ENCODE measurements at regions not wholly inside any gene's neighbourhood (a gene's known extent, or its start where the extent isn't known, plus 50 kb on each side); places are given as distances from the start of the nearest gene placed in this dataset.

- intact Hi-C loops (cut with DNase I) = no loop called here
- no peak for DNase-seq
- Histone ChIP-seq H3K27me3 (peaks cover 3% of the 10 kb centered on the region), H3K4me1 (replicated peaks in 1 of 2) (no peaks in the 10 kb centered on the region), H3K36me3 (replicated peaks in 1 of 2) (no peaks in the 10 kb centered on the region), H3K4me3 (no peak overlapping the region), H3K27ac (no peak overlapping the region), H3K9me3 (replicated peaks in 1 of 3) (no peaks in the 10 kb centered on the region)
- no peak for TF ChIP-seq POLR2A (IDR thresholded peaks at IDR 0.05)
- no peak for TF ChIP-seq CTCF (IDR thresholded peaks at IDR 0.05)
- 67 to 81% (median 77%) methylated on average over 1 to 9 of the region's 9 CpGs for WGBS, 4 donors
These were observed 108.0 kb upstream of the PRR20G start for GRCh38 chr3:127395663-127396355.

DNA sequence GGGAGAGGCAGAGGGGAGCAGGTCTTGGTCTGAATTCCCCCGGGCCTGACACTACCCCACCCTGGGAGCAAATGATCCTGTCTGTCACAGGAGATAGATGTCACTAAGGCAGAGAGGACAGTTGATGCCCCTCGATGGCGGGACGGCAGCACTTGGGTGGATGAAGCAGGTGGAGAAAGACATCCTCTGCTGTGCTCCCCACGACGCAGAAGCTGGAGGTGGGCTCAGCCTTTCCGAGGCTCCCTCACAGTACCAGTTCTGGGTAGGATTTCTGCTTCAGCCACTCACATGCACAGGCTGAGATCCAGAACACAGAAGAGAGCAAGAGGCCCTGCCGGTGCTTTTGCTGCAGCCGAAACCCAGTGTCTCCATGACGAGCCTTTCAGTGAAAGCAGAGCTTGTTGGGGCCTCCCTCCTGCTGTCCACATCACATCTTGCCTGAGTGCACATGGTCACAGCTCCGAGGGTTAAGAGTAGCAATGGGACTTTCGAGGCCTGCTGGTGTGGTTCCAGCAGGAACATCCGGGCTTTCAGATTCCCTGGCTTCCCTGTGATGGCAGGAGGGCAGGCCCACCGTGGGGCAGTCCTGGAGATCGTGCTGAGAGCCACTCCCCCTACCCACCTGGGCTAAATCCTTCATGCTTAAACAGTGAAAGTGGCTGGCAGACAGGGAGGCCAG is 107.3 kb upstream of the PRR20G start:
- no peaks in the 10 kb centered on the region for H3K9me3 ChIP-seq (replicated peaks in 1 of 3)
- H3K27me3 ChIP-seq = peaks cover 10% of the 10 kb centered on the region
- WGBS, 4 donors = 66 to 80% (median 75%) methylated on average over 9 to 15 of the region's 15 CpGs
- no peak overlapping the region for H3K4me3 ChIP-seq
- DNase-seq = no peak
- no peaks in the 10 kb centered on the region for H3K4me1 ChIP-seq (replicated peaks in 1 of 2)
- intact Hi-C loops (cut with DNase I) = no loop called here
- H3K27ac ChIP-seq = no peak overlapping the region
- H3K36me3 ChIP-seq (replicated peaks in 1 of 2) = no peaks in the 10 kb centered on the region
- TF ChIP-seq POLR2A (IDR thresholded peaks at IDR 0.05) (no peak), CTCF (IDR thresholded peaks at IDR 0.05) (no peak)

- Histone ChIP-seq H3K36me3 (replicated peaks in 1 of 2) (no peaks in the 10 kb centered on the region), H3K4me1 (replicated peaks in 1 of 2) (no peaks in the 10 kb centered on the region), H3K4me3 (no peak overlapping the region), H3K27ac (no peak overlapping the region), H3K9me3 (replicated peaks in 1 of 3) (no peaks in the 10 kb centered on the region), H3K27me3 (peaks cover 11% of the 10 kb centered on the region)
- WGBS, 4 donors = 54 to 72% (median 66%) methylated on average over 4 of the region's 4 CpGs; no CpG with 5 or more reads in 1 of the 4 donors
- intact Hi-C loops (cut with DNase I) = no loop called here
- TF ChIP-seq CTCF (IDR thresholded peaks at IDR 0.05) = no peak
- no peak for TF ChIP-seq POLR2A (IDR thresholded peaks at IDR 0.05)
- DNase-seq = no peak
These were observed 106.2 kb upstream of the PRR20G start for GRCh38 chr3:127394031-127394430.

DNA sequence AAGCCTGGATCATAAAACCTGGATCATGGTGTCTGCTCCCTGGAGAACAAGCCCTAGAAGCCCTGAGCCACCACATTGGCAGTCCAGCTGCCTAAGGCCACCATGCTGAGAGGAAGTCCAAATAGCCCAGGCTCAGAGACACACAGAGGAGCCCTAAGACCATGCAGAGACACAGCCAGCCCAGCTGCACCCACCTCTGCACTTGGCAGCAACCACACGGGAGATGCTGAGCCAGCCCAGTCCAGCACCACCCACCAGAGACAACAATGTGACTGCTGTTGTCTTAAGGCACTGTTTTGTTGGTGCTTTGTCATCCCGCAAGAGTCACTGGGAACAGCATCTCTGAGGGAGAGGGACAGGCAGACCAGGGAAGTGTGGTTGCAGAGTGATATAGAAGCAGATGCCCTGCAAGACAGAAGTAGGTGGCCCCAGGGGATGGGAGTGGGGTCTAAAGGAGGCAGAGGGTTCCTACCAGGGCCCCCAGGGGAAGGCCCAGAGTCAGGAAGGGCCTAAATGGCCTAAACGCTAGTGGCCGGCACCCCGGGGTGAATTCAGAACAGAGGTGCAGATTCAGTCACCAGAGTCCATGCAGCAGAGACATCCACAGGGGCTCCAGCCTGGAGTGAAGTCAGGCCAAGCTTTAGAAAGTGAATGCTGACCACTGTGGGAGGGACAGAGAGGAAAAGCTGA is 105.4 kb upstream of the PRR20G start:
- no peak for TF ChIP-seq CTCF (IDR thresholded peaks at IDR 0.05)
- no peak for TF ChIP-seq POLR2A (IDR thresholded peaks at IDR 0.05)
- intact Hi-C loops (cut with DNase I) = no loop called here
- H3K9me3 ChIP-seq (replicated peaks in 1 of 3) = no peaks in the 10 kb centered on the region
- H3K27ac ChIP-seq = no peak overlapping the region
- peaks cover 11% of the 10 kb centered on the region for H3K27me3 ChIP-seq
- H3K4me3 ChIP-seq = no peak overlapping the region
- H3K36me3 ChIP-seq (replicated peaks in 1 of 2) = no peaks in the 10 kb centered on the region
- 74 to 89% (median 77%) methylated on average over 4 to 5 of the region's 5 CpGs for WGBS, 4 donors
- no peak for DNase-seq
- H3K4me1 ChIP-seq (replicated peaks in 1 of 2) = no peaks in the 10 kb centered on the region
